ENCODE measurements at regions not wholly inside any gene's neighbourhood (a gene's known extent, or its start where the extent isn't known, plus 50 kb on each side); places are given as distances from the start of the nearest gene placed in this dataset.

- no peaks in the 10 kb centered on the region for H3K4me1 ChIP-seq
- H3K9me3 ChIP-seq: no peaks in the 10 kb centered on the region
- no peak overlapping the region for H3K4me3 ChIP-seq
- H3K36me3 ChIP-seq: no peaks in the 10 kb centered on the region
- WGBS, 2 donors (ENCODE audit: low coverage in 1 of 2): 45 to 48% methylated on average over 2 of the region's 2 CpGs
- ATAC-seq: no peak
- H3K27me3 ChIP-seq: no peaks in the 10 kb centered on the region
- TF ChIP-seq EP300 (IDR thresholded peaks at IDR 0.05): no peak
- TF ChIP-seq POLR2A (IDR thresholded peaks at IDR 0.05): no peak
- TF ChIP-seq CTCF (IDR thresholded peaks at IDR 0.05): no peak
- TF ChIP-seq POLR2AphosphoS5 (IDR thresholded peaks at IDR 0.05): no peak
- no peak overlapping the region for H3K27ac ChIP-seq
These were observed 580.6 kb upstream of the VRK2 start for GRCh38 chr2:57465967-57466366.

- Histone ChIP-seq H3K36me3 (no peaks in the 10 kb centered on the region), H3K27ac (no peak overlapping the region), H3K9me3 (no peaks in the 10 kb centered on the region), H3K27me3 (no peaks in the 10 kb centered on the region), H3K4me1 (no peaks in the 10 kb centered on the region), H3K4me3 (no peak overlapping the region)
- no peak for ATAC-seq
- WGBS, 2 donors (ENCODE audit: low coverage in 1 of 2): 49 to 52% methylated on average over 3 of the region's 3 CpGs
- TF ChIP-seq CTCF (IDR thresholded peaks at IDR 0.05): no peak
- no peak for TF ChIP-seq POLR2AphosphoS5 (IDR thresholded peaks at IDR 0.05)
- TF ChIP-seq POLR2A (IDR thresholded peaks at IDR 0.05): no peak
- TF ChIP-seq EP300 (IDR thresholded peaks at IDR 0.05): no peak
These were observed 571.2 kb upstream of the VRK2 start for GRCh38 chr2:57475391-57475790.

- no peak overlapping the region for H3K27ac ChIP-seq
- TF ChIP-seq POLR2A (IDR thresholded peaks at IDR 0.05) (no peak), POLR2AphosphoS5 (IDR thresholded peaks at IDR 0.05) (no peak), EP300 (IDR thresholded peaks at IDR 0.05) (no peak), CTCF (IDR thresholded peaks at IDR 0.05) (no peak)
- 86% methylated on average over 1 of the region's 1 CpG; no CpG with 5 or more reads in 1 of the 2 donors for WGBS, 2 donors (ENCODE audit: low coverage in 1 of 2)
These were observed 566.6 kb upstream of the VRK2 start for GRCh38 chr2:57479981-57480380.

GRCh38 chr2:57488061-57488460 lies 558.5 kb upstream of the VRK2 start:
- Histone ChIP-seq H3K27me3 (no peaks in the 10 kb centered on the region), H3K4me3 (no peak overlapping the region), H3K4me1 (no peaks in the 10 kb centered on the region), H3K9me3 (no peaks in the 10 kb centered on the region), H3K27ac (no peak overlapping the region), H3K36me3 (no peaks in the 10 kb centered on the region)
- TF ChIP-seq EP300 (IDR thresholded peaks at IDR 0.05) (no peak), POLR2AphosphoS5 (IDR thresholded peaks at IDR 0.05) (no peak), POLR2A (IDR thresholded peaks at IDR 0.05) (no peak), CTCF (IDR thresholded peaks at IDR 0.05) (no peak)
- ATAC-seq: no peak

More at GRCh38 chr2:57479981-57480380, 566.6 kb upstream of the VRK2 start:
- ATAC-seq: no peak
- H3K9me3 ChIP-seq: no peaks in the 10 kb centered on the region
- no peaks in the 10 kb centered on the region for H3K27me3 ChIP-seq
- H3K4me3 ChIP-seq: no peak overlapping the region
- H3K4me1 ChIP-seq: no peaks in the 10 kb centered on the region
- H3K36me3 ChIP-seq: no peaks in the 10 kb centered on the region

GRCh38 chr2:57490741-57491140 lies 555.9 kb upstream of the VRK2 start:
- Histone ChIP-seq H3K36me3 (no peaks in the 10 kb centered on the region), H3K27ac (no peak overlapping the region), H3K9me3 (peaks cover 0 to 4% (median 0%) of the 10 kb centered on the region in 3 donors), H3K4me1 (no peaks in the 10 kb centered on the region), H3K27me3 (no peaks in the 10 kb centered on the region), H3K4me3 (no peak overlapping the region)
- ATAC-seq: no peak
- no peak for TF ChIP-seq POLR2A (IDR thresholded peaks at IDR 0.05)
- no peak for TF ChIP-seq POLR2AphosphoS5 (IDR thresholded peaks at IDR 0.05)
- TF ChIP-seq CTCF (IDR thresholded peaks at IDR 0.05): no peak
- no peak for TF ChIP-seq EP300 (IDR thresholded peaks at IDR 0.05)
- WGBS, 2 donors (ENCODE audit: low coverage in 1 of 2): 50 to 95% methylated on average over 1 of the region's 1 CpG
